ENCODE measurements at regions not wholly inside any gene's neighbourhood (a gene's known extent, or its start where the extent isn't known, plus 50 kb on each side); places are given as distances from the start of the nearest gene placed in this dataset.

DNA sequence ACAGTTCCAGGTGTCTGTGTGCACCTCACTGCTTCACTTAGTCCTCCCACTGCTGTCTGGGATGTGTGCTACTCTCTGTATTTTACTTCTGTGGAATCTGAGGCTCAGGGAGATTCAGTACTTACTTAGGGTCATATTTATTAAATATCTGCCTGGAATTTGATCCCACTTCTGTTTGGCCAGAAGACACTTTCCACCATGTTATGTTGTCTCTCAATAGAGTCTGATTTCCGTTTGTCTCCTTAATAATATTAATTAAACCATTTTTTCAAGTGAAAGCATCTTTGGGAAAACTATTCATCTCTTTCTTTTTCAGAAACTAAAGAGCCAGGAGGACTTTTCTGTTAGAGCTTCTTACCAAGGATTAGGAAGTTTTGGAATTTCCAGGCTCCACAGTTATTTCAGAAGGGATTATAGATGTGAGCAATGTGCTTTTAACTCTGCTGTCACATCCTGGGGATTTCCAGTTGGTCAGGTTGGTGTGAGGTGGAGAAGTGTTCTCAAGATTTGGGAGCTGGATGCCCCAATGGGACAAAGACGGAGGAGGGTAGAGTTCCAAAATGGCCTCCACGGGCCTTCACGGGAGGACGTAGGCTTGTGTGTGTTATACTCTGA is 156.8 kb upstream of the RALGAPA2 start:
- no peak overlapping the region for H3K27ac ChIP-seq
- TF ChIP-seq, protein P1, sequence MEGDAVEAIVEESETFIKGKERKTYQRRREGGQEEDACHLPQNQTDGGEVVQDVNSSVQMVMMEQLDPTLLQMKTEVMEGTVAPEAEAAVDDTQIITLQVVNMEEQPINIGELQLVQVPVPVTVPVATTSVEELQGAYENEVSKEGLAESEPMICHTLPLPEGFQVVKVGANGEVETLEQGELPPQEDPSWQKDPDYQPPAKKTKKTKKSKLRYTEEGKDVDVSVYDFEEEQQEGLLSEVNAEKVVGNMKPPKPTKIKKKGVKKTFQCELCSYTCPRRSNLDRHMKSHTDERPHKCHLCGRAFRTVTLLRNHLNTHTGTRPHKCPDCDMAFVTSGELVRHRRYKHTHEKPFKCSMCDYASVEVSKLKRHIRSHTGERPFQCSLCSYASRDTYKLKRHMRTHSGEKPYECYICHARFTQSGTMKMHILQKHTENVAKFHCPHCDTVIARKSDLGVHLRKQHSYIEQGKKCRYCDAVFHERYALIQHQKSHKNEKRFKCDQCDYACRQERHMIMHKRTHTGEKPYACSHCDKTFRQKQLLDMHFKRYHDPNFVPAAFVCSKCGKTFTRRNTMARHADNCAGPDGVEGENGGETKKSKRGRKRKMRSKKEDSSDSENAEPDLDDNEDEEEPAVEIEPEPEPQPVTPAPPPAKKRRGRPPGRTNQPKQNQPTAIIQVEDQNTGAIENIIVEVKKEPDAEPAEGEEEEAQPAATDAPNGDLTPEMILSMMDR (conservative IDR thresholded peaks at IDR 0.05) = no peak

DNA sequence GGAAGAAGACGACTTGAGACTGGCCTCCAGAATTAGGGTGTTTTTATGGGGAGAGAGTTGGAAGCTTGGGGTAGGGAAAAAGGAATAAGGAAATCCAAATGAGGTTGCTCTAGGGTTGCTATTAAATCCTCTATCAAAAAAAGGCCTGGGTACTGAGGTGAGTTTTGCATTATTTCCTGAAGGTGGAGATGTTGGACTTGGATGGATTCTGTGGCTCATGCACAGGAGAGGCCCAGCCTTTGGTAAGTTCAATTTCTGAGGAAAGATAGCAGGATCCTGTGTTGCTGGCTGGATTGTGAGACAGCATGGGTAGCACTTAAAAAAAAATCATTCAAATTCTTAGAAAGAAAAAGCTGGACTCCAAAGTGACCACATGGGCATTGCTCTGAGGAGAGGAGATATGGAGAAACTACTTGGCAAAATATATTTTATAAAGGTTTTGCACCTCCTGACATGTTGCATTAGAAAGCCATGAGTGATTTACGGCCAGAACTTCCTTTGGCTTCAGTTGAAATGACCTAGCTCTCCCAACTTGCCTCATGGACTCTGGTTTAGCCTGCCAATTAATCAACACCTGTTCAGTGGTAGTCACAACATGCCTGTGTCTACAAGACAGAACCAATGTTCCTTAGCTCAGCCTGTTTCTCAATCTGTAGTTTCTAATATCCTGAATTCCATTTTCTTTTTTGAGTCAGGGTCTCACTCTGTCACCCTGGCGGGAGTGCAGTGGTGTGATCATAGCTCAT is 152.1 kb upstream of the RALGAPA2 start:
- TF ChIP-seq, protein P1 (conservative IDR thresholded peaks at IDR 0.05) = peak; percentile 96
- peak overlapping the region; percentile 63 for H3K27ac ChIP-seq

DNA sequence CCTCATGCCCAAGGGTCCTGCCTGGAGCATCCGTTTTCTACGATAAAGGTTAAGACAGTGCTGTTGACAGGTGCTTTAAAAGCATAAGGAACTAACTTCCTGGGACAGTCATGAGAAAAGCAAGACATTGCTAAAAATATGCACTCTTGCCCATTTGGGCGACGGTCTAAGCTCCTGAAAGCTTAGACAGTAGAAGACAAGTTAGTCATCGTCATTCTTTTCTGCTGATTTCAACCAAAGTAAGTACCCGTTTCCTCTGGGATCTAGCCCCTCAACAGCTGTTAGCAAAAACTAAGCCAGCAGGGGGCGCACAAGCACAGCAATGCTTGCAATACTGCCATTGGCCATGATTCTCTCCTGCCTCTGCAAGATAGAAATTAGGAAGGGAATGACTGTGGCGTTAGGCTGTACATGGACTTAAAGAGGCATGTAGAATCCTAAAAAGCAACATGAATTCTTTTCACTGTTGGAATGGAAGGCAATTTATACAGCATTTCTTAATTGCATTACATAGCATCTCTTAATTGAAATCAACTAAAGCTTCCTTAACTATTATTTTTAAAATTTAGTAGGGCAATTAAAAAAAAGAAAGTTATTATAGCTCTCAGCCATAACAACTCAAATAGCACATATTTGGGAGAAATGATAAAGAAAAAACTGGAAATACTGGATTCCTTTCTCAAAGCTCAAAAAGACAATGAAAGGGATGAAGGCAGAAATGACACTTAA is 147.8 kb upstream of the RALGAPA2 start:
- H3K27ac ChIP-seq = no peak overlapping the region
- TF ChIP-seq, protein P1 (conservative IDR thresholded peaks at IDR 0.05) = peak; percentile 98

DNA sequence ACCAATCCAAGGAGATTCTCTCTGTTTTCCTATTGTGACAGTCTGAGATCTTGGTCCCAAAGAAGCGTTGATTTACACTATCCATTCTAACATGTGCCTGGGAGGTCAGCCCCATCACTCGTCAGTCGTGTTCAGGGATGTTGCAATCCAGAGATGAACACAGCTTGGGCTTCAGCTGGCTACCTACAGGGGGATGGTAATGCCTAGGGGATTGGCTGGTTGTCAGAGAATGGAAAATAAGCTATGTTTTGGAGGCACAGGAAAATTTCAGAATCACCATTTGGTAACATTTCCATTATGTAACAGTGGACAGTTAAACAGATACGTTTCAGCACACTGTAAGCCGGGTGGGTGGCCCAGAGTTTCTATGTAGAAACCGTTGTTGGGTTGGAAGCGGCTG is 147.1 kb upstream of the RALGAPA2 start:
- TF ChIP-seq, protein P1 (conservative IDR thresholded peaks at IDR 0.05) = no peak
- H3K27ac ChIP-seq = no peak overlapping the region

DNA sequence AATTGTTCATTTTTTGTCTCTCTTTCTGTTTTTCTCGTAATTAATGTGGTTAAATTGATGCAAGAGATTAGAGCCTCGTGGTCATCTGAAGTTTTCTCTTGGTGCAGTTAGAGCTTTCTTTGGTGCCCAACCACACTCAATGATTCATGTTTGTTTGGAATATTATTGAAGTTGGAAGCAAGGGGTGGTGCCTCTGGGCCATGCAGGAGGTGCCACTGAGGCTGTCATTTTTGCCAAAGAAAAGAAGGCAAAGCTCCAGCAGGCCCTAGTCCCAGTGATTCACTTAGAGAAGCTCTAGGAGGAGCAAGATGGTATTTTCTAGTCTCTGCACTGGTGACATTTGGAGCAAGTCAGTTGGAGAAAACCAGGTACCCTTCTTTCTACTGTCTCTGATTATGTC is 144.5 kb upstream of the RALGAPA2 start:
- TF ChIP-seq, protein P1 (conservative IDR thresholded peaks at IDR 0.05) = no peak

DNA sequence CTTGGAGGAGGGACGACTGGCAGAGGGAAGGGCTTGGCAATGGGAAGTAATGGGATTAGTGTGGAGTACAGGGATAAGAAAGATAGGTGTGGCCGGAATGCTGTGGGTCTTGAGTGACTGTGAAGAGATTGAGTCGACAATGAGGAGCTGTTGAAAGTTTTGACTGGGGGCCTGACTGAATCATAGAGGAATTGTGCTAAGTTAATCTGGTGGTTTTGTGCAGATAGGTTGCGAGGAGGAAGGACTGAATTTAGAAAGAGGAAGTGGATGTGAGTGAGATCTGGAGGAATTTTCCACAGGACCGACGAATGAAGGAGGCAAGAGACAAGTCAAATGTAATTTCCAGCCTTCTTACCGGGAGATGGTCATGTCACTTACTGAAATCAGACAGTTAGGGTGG is 143.9 kb upstream of the RALGAPA2 start:
- TF ChIP-seq, protein P1 (conservative IDR thresholded peaks at IDR 0.05) = no peak
- H3K27ac ChIP-seq = no peak overlapping the region

More for the DNA sequence above, 144.5 kb upstream of the RALGAPA2 start:
- no peak overlapping the region for H3K27ac ChIP-seq

DNA sequence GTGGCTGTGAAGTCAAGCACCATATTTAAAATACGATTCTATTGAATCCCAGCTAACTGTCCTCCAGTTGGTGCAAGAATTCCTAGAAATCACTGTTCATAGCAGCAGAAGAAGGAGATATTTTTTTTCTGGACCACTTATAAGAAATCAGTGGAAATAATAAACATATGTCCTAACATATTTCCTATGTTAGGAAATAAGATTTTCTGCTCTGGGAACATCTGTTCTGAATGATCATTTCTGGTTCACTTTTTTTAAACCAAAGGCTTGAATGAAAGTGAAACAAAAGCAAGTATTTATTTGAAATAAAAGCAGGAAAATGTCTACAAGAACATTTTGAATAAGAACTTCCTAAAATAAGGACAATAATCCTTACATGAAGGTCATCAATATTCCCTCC is 138.9 kb upstream of the RALGAPA2 start:
- TF ChIP-seq, protein P1 (conservative IDR thresholded peaks at IDR 0.05) = no peak
- no peak overlapping the region for H3K27ac ChIP-seq
